Stimulated activated CD8-positive, alpha-beta memory T cell treated with anti-CD3 and anti-CD28 coated beads, Interleukin-4, amount 100 ng/mL, for 4 hours (primary cell): ENCODE measurements at regions not wholly inside any gene's neighbourhood (a gene's known extent, or its start where the extent isn't known, plus 50 kb on each side); places are given as distances from the start of the nearest gene placed in this dataset.

Experiments used
- DNase-seq, 2 donors: peaks; one replicate each; pipeline ENCODE4 v3.0.0-alpha.2; 2020; ENCODE audit warnings: low read depth in 2 of 2, low spot score in 1 of 2

DNA sequence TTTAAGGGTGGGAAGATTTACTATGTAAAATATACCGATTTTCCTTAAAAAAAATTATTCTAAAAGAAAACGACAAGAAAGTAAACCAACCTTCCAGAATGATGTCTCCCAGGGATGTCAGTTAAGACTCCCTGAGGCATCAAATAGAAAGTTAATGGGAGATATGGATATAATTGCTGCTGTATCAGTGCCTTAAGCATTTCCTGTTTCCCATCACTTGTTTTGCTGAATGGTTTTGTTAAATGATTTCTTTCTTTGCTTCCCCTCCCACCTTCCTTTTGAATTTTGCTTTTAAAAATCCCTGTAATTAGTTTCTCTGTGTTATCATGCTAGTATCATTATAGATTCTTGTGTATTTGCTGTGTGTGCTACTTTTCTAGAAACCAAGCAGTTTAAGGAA is 154.3 kb upstream of the CWC22 start:
- DNase-seq: no peak

DNA sequence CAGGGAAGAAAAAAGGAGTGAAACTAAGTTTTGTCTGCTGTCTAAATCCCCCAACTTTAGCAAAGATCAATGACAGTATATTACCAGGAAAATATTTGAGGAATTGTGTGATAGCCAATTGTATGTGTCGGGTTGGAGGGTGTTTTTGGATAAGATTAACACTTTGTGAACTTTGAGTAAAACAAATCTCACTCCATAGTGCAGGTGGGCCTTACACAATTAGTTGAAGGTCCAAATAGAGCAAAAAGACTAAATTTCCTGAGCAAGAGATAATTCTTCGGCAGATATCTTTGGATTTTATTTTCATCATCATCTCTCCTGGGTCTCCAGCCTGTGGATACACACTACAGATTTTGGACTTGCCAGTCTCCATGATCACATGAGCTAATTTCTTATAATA is 152.8 kb upstream of the CWC22 start:
- no peak for DNase-seq

DNA sequence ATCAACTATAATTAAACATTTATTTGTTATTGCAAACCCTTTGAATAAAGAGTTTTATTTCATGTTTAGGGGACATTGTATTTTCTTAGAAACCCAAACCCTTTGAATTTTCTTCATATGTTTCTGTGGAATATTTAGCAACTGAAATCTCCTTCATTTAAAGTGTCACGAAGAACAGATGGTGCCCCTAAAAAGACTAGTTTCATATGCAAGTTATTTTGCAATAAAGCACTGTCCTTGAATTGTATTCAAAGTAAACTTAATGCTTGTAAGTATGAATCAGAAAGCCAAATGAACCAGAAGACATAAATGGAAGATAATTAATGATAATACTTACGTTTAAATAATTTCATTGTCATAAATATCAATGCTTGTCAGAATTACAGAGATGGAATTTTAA is 151.9 kb upstream of the CWC22 start:
- DNase-seq: no peak

DNA sequence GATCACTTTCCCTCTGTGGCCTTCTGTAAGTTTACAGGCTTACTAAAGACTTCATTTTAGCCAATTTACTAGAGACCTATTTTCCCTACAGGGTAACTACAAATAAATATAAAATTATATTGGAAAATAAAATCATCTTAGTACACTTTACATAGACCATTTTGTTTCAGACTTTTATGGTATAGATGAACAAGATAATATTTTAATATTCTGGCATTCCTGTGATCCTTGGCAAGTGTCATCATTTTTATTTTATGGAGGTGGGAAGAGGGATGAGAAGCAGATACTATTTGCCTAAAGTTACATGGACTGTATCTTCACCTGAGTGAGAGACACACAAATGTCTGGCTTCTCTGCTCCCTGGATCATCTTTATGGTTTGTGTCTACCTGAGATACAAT is 149.6 kb upstream of the CWC22 start:
- DNase-seq: no peak

DNA sequence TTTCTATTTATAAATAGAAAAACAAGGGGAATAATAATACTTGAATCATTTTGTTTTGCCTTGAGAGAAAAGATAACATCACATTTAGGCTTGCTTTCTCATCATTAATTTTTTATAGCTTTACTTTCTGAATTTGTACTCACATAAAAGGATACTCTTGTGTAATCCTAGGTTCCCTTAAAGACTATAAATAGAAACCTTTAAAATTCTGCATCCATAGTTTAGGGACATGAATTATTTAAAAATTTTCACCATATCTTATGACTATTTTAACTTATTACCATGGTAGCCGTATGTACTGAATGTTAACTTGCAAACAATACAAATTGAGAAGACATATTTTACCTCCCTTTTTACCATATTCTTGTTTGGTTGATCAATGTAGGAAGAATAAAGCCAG is 143.5 kb upstream of the CWC22 start:
- DNase-seq: no peak

DNA sequence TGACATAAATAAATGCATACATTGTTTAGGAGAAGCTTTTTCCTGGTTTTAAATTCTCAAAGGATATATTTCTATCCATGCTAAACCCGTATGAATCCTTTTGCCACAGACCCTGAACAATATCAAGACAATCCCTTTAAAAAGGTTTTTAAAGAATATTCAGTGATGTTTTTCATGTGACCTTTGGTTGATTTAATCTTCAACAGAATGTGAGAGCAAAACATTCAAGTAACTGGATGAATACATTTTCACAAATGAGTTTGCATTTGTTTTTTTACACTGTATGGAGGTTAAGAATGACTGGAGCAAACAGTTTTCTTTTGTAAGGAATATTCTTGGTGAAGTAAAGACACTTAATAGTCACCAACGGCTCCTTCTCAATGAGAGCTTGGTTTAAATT is 139.4 kb upstream of the CWC22 start:
- DNase-seq: no peak

DNA sequence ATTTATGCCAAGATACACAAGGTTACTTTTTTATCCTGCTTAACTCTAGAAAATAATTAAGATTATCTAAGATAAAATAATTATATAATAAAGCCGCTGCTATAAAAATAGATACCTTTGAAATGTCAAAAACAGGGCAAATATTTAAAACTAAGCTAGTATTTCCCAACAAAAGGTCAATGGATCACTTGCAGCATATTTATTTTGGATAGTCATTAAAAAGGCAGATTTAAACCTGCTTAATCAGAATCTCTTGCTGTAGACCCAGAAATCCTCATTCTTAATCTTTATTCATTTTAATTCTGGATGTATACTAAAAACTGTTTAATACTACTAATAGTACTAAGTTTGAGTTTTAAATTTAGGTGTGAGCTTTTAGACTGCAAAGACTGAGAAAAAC is 139.0 kb upstream of the CWC22 start:
- DNase-seq: no peak

DNA sequence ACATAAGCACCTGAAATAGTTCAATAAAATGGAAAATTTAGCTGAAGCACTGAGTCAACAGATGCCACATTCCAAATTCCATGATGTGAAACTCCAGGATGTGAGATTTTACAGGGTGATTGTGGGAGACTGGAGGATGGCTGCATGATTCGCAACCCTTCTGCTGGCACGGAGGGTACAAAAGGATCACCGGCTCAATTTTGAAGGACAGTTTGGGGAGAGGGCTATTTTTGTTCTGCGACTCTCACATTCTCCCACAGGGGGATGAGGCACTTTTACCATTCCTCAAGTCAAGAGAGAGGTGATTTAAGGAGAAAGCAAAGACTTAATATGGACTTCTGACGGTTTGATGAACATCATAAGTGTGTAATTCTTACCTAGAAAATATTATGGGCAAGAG is 138.1 kb upstream of the CWC22 start:
- no peak for DNase-seq

DNA sequence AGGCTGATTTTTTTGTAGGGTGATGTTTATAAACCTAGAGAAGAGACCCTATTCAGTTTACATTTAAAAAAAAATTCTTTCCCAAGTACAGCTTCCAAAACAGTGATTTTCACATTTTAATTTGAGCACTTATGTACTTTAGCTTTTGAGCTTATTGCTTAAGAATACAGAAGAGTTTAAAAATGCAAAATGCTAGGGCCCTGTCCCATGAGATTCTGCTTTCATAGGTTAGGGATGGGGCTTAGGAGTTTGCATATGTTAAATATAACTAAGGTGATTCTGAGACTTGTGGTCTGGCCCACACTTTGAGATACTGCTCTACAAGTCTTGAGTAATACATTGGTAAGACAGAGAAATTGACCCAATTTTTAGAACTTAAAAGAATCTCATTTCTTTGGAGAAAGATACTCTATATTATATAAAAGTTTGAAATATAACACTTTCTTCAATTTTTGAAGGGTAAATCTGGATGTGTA is 137.3 kb upstream of the CWC22 start:
- no peak for DNase-seq

DNA sequence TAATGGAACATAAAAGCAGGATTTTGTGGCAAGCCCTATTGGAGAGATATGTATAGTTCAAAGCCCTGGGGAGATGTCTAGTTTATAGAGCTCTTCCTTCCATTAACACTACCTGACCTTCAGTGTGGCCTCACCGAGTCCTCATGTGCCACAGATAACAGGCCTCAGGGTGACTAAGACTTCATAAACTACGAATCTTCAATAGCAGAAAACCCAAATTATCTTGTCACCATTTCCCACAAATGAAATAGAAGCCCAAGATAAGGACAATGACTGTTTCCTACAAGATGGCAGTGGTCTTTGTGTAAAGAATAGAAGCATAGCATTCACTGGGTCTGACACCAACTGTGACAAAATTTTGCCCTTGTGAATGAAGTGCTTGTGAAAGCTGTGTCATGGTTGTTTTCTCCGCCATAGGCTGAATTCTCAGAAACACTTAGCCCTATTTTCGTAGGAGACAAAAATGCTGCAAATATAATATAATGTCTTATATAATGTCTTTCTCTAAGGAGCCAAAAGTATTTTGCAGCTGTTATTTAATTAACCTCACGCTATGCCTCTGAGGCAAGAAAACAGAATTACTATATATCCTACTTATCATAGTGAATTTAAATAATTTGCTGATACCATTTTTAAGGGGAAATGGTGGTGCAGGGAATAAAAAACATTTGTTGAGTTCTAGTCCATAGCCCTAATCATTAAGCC is 136.7 kb upstream of the CWC22 start:
- DNase-seq: no peak

DNA sequence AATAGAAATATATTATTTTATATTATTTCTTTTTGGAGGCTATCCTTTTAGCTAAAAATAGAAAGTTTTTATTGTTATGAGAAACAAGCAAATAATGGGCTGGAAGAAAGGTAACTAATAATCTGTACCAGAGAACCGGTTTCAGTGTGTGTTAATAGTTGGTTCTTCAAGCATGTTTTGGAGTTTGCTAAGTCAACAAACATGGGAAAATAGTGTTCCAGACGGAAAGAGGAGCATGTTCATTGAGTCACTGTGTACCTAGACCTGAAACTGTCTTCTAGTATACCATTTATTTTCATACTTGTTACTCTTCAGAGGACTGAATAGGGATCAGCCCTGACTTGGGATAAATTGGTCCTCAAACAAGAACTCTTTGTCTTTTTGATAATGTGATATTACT is 134.5 kb upstream of the CWC22 start:
- DNase-seq: no peak

DNA sequence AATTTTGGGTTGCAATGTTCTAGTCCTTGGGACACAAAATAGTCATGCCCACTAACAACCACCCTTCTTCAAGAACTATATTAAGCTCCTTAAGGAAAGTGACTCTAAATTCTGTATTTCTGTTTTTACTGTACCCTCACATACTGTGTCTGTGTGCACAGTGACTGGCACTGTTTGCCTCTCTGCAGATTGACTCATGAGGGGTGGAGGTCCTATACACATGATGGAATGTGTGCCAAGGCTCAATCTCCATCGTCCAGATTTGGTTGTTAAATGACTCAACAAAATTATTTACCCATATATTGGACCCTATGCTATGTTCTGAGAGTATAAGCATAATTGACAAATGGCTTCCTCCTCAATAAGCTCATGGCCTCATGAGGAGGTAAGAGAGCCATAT is 126.6 kb upstream of the CWC22 start:
- DNase-seq: no peak

DNA sequence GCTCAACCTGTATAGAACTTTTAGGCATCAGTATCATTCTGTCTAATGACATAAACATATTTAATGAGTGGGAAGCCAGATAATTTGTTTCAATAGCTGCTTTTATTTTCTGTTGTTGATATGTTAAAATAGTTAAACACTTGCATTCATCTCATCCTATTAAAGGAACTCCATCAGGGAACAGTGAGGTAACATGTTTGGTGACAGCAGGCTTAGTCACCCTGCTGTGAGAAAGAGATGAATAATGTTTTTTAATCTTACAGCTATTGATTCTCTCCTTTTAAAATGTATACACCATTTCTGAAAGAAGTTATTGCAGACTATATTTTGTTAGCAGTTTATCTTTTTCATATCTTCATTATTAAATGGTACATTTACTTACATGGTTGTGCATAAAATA is 123.3 kb upstream of the CWC22 start:
- DNase-seq: no peak

DNA sequence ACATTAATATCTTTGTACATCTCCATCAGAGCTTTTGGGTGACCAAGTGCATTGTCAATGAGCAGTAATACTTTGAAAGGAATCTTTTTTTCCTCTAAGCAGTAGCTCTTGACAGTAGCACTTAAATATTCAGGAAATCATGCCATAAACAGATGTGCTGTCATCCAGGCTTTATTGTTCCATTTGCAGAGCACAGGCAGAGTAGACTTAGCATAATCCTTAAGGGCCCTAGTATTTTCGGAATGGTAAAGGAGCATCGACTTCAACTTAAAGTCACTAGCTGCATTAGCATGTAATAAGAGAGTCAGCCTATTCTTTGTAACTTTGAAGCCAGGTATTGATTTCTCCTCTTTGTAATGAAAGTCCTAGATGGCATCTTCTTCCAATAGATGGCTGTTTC is 121.8 kb upstream of the CWC22 start:
- no peak for DNase-seq

DNA sequence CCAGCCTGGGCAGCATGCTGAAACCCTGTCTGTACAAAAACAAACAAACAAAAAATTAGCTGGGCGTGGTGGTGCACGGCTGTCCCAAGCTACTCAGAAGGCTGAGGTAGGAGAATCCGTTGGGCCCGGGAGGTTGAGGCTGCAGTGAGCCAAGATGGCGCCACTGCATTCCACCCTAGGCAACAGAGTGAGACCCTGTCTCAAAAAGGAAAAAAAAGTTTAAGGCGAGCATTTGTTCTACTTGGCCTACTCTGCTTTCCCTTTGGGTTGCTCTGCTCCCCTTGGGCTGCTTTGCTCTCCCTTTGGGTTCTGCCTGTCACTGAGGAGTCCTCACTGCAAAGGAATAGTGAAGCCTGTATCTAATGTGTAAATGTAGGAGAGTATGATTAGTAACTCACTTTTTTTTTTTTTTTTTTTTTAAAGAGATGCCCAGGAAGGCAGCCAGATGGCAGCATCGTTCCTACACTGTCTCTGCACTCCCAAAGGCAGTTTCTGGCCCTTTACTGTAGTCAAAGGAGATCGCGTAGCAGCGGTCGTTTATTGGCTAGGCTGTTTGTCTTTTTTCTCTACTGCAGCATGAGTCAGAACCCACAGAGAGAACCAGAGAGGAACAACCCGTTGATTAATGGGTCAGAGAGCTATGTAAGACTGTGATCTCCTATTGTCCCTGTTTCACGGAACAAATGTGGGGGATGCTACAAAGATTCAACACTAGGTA is 118.3 kb upstream of the CWC22 start:
- DNase-seq: peak in 1 of 2 donors; percentile 3

DNA sequence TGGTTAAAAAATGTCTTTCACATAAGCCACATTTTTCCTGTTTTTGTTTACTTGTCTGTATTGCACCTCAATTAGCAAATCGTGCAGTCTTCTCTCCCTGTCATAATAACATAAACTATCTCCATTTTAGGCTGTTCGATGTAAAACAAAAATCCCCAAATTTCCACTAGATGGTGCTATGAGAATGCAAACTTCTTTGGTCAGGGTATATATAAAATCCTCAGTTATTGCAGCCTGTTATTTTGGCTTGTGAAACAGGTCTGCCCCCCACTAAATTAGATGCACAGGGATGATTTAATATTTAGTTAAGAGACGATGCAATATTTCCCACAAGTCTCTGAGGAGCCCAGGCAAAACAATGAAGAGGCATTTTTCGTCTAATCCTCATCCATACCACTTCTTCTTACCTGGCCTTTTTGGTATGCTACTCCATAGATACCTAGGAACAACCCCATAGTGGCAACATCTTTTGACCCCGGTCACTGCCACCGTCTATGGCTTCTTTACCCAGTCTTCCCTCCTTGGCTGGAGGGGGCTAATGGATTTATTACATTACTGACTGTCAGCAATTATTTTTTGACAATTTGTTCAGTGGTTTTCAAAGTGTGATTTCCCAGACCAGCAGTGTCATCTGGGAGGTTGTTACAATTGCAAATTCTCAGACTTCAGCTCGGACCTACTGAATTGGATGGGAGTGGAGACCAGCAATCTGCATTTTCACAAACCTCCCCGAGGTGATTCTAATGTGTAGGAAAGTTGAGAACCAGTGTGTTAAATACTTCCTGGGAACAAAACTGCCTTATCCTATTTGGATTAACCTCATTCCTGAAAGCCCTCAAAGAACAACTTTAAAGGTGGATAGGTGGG is 117.4 kb upstream of the CWC22 start:
- DNase-seq: no peak

DNA sequence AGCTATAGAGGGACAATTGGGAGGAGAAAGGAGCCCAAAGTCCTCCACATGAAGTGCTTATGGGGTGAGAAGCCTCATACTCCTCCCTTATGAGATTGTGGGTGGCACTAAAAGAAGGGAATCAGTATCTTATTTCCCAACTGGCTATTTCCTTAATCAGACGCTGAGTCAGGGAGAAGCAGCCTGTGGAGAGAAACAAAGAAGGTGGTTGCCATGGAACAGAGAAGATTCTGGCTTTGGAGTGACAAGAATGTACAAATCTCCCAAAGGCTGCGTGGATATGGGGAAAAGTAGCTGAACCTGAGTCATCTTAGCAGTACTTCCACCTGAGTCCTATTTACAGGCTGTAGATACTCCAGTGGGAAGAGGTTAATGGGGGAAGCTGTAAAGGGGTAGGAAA is 115.8 kb upstream of the CWC22 start:
- no peak for DNase-seq

DNA sequence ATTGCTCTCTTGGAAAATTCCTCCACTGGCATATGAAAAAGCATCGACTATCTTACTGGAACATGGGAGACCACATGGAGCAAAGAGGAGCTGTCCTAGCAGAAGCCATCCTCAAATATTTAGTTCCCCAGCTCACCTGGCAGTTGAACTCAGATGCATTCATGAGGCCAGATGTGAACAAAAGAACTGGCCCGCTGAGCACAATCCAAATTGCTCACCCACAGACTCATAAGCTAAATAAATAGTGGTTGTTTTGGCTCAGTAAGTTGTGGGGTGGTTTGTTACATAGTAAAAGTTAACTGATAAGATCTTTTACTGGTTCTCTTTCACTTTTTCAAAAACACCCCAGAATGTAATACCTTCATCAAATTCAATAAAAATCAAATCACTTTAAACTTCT is 108.6 kb upstream of the CWC22 start:
- DNase-seq: no peak

DNA sequence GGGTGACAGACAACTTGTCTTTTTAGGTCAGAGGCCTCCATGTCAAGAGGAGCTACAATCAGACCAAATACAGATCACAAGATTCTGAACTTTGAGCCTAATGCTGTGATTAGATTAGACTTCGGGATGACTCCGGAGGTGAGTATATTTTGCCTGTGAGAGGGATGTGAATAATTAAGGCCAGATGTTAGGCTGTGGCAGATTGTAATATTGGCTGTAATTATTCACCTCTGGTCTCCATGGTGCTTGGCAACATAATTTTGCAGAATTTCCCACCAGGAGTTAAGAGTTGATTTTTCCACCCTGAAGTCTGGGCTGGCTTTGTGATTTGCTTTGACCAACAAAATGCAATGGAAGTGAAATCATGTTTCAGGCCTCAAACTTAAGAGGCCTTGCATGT is 108.2 kb upstream of the CWC22 start:
- DNase-seq: no peak

DNA sequence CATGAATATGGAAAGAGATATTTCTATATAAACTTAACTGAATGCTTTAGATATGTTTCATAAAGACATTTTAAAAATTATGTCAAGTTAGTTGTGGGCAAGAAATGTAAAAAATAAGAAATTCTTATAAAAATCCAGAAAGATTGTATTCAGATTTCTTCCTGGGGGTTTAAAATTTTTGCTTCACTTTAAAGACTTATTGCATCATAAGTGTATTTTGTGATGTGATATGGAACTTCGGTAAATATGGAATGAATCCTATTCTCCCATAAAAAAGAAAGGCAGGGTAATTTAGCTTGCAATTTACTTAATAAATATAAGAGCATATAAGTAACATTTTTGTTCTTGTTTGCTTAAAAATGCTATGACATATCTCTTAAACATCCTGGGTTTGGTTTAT is 104.8 kb upstream of the CWC22 start:
- DNase-seq: no peak

DNA sequence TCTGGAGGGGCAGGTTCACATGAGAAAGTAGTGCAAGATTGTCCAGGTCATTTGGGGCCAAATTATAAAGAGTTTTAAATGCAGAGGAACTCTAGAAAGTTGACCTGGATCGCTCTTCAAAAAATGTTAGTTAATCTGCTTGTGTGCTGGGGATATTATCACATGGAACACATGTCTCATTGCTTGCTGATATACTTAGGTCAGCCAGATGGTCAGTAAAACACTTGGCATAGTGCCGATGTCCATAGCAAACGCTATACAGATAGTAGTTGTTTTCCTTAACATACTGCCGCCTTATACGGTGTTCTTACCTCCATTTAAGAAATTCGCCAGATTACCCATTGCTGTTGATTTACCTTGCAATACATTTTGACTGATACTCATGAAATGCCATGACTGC is 103.4 kb upstream of the CWC22 start:
- no peak for DNase-seq

DNA sequence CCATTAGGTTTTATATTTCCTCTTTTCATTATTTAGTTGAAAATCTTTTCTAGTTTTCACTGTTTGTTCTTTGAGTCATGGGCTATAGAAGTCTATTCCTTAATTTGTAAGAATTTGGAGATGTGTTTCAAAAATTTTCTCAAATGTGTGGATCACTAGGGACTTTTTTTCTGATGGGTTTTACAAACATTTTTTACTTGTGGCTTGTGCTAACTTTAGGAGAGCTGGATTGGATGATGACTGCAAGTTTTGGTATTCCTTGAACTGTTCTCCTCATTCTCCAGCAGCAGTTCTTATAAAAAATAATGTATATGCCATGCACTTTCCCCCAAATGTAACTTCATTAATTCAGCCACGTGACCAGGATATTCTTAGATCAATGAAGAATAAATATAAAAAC is 94.7 kb upstream of the CWC22 start:
- DNase-seq: no peak
